GM10248 (cell line): ENCODE measurements at regions not wholly inside any gene's neighbourhood (a gene's known extent, or its start where the extent isn't known, plus 50 kb on each side); places are given as distances from the start of the nearest gene placed in this dataset.

Experiments used
- CTCF ChIA-PET: fragments of 300-600 bp; sonication (Branson Sonifier 250); formaldehyde crosslinking; extraction: SDS; loops from one replicate; lab custom pipeline; 2021; ENCODE audit warnings: antibody characterized with exemption; lab: Yijun Ruan, JAX
- POLR2A ChIA-PET: fragments of 350-650 bp; sonication (Branson Sonifier 250); formaldehyde crosslinking; extraction: SDS; loops from one replicate; lab custom pipeline; 2020; ENCODE audit warnings: antibody characterized with exemption; lab: Yijun Ruan, JAX
- DNase-seq: peaks from one replicate; pipeline ENCODE4 v3.0.0; 2012; ENCODE audit errors: extremely low spot score
- TF ChIP-seq, protein P1 (sequence below): IDR thresholded peaks from 2 replicates; pipeline ENCODE4 v1.5.1; 2012; ENCODE audit warnings: mild to moderate bottlenecking, low read depth; ENCODE audit errors: extremely low read depth, missing control alignments, control extremely low read depth

- POLR2A ChIA-PET, result no interaction called here
- TF ChIP-seq, protein P1, sequence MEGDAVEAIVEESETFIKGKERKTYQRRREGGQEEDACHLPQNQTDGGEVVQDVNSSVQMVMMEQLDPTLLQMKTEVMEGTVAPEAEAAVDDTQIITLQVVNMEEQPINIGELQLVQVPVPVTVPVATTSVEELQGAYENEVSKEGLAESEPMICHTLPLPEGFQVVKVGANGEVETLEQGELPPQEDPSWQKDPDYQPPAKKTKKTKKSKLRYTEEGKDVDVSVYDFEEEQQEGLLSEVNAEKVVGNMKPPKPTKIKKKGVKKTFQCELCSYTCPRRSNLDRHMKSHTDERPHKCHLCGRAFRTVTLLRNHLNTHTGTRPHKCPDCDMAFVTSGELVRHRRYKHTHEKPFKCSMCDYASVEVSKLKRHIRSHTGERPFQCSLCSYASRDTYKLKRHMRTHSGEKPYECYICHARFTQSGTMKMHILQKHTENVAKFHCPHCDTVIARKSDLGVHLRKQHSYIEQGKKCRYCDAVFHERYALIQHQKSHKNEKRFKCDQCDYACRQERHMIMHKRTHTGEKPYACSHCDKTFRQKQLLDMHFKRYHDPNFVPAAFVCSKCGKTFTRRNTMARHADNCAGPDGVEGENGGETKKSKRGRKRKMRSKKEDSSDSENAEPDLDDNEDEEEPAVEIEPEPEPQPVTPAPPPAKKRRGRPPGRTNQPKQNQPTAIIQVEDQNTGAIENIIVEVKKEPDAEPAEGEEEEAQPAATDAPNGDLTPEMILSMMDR, result no peak
- CTCF ChIA-PET, result interaction anchor here (0.9 kb wide), 1 partner anchor 13 kb away, joined by 4 read pairs; no protein-coding TSS in a partner anchor
- no peak for DNase-seq
Observed at GRCh38 chr4:57628004-57628403, 517.8 kb upstream of the IGFBP7 start.

DNA sequence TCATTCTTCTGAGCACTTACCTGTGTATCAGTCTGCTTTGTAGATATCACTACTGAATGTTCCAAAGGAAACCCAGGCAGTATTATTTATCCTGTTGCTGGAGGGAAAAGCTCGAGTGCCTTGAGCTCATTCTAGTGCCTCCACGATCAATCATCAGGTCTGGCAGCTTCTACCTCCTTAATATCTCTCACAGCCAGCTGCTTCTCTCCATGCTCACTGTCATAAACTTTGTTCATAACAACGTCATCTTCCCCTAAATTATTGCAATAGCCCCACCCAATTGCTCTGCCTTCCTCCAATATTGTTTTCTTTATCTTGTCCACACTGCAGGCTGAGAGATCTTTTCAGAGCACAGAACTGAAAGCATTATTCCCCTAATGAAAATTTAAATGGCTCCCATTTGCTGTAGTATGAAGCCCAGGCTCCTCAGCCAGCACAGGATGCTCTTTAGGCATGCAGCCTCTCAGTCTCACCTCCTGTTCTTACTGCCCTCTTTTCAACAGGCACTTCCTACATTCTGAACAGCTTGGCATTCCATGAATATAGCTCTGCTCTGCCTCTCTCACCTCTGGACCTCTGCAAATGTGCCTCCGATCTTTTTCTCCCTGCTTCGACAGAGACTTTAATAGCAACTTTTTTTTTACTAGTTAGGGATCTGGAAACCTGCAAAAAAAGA is 504.2 kb upstream of the IGFBP7 start:
- POLR2A ChIA-PET, result no interaction called here
- TF ChIP-seq, protein P1, result no peak
- CTCF ChIA-PET, result interaction anchor here (1.0 kb wide), 1 partner anchor 9 kb away, joined by 3 read pairs; no protein-coding TSS in a partner anchor
- DNase-seq, result no peak

DNA sequence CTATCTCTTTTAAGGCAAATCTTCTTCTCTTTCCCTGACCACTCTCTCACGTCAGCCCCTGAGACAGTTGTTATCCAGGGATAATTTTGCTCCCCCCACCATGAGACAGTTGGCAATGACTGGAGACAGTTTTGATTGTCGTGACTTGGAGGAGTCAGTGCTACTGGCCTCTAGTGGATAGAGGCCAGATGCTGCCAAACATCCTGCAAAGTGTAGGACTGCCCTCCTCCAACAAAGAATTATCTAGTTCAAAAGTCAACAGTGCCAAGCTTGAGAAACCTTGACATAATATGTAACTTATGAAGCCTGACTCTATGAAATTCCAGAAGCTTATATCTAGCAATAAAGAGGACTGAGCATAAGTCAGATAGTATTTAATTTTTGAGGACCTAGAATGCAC is 502.1 kb upstream of the IGFBP7 start:
- TF ChIP-seq, protein P1, result peak; percentile 7
- DNase-seq, result no peak
- CTCF ChIA-PET, result no interaction called here
- POLR2A ChIA-PET, result no interaction called here

GRCh38 chr4:57607566-57608180 is 497.5 kb upstream of the IGFBP7 start:
- POLR2A ChIA-PET, result no interaction called here
- DNase-seq, result no peak
- TF ChIP-seq, protein P1, result no peak
- CTCF ChIA-PET, result interaction anchor here (0.7 kb wide), 1 partner anchor 12 kb away, joined by 4 read pairs; no protein-coding TSS in a partner anchor

- CTCF ChIA-PET, result no interaction called here
- DNase-seq, result no peak
- POLR2A ChIA-PET, result no interaction called here
- TF ChIP-seq, protein P1, result no peak
Observed at GRCh38 chr4:57605376-57605775, 495.2 kb upstream of the IGFBP7 start.

- DNase-seq, result no peak
- CTCF ChIA-PET, result no interaction called here
- POLR2A ChIA-PET, result no interaction called here
- TF ChIP-seq, protein P1, result no peak
Observed at GRCh38 chr4:57602141-57602540, 492.0 kb upstream of the IGFBP7 start.
